Stimulated activated CD4-positive, alpha-beta T cell treated with anti-CD3 and anti-CD28 coated beads, TNF-alpha, amount 100 ng/mL, for 48 hours (primary cell): ENCODE measurements at regions not wholly inside any gene's neighbourhood (a gene's known extent, or its start where the extent isn't known, plus 50 kb on each side); places are given as distances from the start of the nearest gene placed in this dataset.
A peak's percentile ranks its signal among the peaks of the same experiment; 100 is the strongest.
"Not testable (repeated sequence)": the region's sequence is repeated elsewhere in the genome, so short reads cannot be mapped to it uniquely, and the experiment has no call there.

Experiments
- DNase-seq, 3 donors: peaks; one replicate each; pipeline ENCODE4 v3.0.0-alpha.2; 2020; ENCODE audit warnings: low read depth in 3 of 3

DNA sequence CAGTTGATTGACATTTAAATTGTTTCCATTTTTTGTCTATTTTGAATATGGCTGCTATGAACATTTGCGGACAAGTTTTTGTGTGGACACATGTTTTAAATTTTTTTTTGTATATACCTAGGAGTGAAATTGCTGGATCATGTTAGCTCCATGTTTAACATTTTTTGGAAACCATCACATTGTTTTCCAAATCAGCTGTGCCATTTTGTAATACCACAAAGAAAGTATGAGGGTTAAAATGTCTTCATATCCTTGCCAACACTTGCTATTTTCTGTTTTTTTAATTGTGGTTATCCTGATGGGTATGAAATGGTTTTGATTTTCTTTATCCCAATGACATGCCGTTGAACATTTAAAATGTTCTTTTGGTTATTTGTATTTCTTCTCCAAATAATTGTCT lies 52.1 kb downstream of the CARTPT start:
- no peak for DNase-seq

DNA sequence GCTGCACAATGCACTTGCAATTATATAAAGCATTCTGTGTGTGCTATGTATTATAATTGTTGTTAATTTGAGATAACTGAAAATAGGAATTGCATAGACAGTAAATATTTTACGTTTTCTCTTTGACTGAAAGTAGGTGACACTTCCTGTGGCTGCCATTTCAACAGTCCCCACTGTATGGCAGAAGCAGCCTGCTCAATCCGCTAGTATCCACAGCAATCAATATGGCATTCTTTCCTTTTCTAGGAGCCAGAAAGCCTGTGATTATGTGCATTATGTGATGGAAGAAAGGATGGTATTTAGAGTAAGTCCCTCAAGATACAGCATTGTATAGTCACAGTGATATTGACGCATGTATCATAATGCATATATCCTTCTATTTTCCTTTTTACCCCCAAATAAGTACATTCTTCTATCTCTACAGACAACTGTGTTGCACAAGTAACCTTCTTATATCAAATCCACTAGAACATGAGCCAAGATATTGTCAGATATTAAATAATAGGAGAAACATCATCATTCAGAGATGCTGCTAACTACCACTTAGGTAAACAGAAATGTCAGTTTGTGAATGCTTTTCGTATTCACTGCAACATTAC lies 59.7 kb downstream of the CARTPT start:
- no peak for DNase-seq

DNA sequence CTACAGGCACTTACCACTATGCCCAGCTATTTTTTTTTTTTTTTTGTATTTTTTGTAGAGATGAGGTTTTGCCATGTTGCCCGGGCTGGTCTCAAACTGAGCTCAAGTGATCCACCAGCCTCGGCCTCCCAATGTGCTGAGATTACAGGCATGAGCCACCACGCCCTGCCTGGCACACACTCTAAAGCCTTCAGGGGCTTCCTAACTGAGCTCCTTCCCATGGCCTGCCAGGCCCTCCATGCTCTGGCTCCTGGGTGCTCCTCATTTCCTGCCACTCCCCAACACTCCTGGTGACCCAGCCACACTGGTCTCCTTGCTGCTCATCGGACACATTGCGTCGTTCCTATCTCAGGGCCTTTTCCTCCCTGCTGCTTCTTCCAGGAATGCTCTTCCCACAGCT lies 61.5 kb downstream of the CARTPT start:
- DNase-seq = no peak

DNA sequence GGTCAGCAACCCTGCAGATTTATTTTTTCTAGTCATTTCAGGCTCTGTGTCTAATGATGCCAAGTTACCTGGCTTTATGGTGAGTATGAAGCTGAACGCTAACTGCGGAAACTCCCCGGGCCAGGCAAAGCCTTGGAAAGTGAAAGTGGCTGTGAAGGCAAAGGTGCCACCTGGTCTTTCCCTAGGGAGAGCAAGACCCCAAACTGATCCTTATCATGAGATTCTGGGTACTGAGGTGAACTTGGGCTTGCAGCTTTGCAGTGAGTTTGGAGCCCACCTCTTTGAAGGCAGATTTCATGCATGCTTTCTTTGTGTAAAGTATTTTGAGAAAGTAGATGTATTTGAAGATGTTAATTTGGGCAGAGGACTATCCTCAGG lies 63.3 kb downstream of the CARTPT start:
- no peak for DNase-seq

DNA sequence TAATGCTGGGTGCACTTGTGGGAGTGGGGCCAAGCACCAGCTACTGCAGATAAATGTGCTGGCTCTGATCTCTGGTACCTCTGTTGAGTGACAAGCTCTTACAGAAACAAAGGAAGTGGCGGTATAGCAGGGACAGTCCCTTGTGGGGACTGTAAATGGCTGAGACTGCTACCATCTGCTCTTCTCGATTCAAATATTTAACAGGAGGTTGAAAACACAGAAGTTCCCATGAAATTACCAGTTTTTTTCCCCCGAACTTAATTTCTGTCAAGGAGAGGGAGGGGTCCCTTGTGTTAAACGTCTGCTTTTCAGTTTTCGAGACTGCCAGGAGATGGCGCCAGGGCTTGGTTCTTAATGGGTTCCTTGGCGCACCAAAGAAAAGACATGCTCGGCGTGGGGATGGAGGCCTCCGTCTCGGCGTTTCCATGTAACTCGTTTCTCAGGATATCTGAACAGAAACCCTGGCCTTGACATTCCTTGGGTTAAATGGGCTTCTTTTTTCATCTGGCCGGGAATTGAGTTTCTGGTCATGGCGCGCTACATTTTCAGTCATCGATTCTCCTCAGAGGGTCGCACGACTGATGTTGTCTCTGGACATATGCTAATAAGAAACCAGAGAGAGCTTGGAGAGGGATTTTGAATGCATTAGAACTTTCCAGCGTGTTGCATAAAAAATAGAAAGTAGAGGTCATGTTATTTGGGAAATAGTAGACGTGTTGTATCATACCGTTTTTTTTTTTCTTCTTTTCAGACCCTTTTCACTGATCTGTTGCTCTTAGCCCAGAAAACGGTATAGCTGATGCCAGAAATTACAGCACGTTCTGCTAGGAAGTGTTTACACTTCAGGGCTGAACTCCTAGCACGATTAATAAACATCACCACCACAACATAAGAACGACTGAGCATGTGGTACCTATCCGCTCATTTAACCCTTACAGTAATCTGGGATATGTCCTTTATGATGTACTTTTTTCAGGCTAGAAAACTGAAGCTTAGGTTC lies 64.0 kb downstream of the CARTPT start:
- peak; percentile 43 to 59 (median 55) for DNase-seq

DNA sequence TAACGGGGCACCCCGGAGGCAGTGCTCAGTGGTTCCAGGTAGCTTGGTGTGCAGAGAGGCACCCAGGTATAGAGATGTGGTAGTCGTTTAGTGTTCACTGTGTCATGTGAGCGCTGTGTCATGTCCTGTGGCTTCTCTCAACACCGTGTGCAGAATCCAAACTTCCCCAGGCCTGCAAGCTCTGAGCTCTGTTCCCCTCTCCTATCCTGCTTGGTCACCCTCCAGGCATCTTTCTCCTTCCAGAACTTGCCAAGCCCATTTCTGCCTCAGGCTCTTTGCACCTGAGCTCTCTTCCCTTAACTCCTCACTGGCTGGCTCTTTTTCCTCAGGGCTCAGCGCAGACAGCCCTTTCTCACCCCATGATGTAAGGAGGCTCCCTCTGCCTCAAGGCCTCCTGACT lies 64.8 kb downstream of the CARTPT start:
- no peak for DNase-seq

DNA sequence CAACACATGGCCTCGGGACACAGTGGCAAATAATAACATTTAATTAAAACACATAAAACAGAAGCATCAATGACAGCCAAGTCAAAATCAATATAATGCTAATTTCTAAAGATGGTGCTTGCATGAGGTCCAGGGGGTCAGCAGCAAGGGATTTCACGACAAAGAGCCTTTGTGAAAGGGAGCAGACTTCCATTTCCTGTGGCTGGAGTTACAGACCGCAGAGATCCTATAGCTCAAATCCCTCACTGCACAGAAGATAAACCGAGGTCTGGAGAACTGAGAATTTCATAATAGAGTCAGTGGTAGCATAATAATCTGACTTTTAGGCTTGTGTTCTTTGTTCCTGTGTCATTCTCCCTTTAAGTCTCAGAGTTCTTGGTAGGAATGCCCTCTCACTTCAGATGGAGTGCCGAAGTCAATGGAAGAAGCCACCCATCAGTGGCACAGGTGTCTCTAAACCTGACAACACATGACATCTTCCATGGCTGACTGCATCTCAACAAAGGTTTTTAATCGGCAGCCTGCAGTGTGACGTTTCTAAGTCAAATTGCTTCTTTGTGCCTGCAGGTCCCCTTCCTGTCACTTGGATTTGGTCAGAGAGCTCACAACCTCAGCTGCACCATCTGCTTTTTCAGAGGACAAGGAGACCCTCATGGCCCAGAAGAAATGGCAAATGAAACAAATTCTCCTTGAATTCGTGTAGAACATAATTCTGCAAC lies 67.4 kb downstream of the CARTPT start:
- no peak for DNase-seq

DNA sequence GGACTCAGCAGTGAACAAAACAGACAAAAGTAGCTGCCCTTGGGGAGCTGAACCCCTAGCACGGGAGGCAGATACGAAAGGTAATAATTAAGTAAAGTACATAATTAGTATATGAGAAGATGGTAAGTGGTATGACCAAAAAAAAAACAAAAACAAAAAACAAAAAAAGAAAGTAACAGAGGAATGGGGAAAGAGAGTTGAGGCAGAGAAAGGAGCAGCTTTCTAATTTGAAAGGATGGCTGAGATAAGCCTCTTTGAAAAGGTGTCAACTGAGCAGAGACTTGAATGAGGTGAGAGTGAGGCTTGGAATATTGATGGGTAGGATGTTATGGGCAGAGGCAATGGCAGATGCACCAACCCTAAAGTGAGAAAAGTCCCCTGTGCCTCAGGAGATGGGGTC lies 69.7 kb downstream of the CARTPT start:
- DNase-seq = no peak

DNA sequence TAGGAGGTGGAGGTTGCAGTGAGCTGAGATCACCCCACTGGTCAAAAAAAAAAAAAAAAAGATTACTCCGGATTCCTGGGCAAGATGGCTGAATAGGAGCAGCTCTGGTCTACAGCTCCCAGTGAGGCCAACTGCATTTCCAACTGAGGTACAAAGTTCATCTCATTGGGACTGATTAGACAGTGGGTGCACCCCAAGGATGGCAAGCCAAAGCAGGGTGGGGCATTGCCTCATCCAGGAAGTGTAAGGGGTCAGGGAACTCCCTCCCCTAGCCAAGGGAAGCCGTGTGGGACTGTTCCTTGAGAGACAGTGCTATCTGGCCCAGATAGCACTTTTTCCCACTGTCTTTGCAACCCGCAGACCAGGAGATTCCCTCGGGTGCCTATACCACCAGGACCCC lies 70.7 kb downstream of the CARTPT start:
- no peak for DNase-seq

DNA sequence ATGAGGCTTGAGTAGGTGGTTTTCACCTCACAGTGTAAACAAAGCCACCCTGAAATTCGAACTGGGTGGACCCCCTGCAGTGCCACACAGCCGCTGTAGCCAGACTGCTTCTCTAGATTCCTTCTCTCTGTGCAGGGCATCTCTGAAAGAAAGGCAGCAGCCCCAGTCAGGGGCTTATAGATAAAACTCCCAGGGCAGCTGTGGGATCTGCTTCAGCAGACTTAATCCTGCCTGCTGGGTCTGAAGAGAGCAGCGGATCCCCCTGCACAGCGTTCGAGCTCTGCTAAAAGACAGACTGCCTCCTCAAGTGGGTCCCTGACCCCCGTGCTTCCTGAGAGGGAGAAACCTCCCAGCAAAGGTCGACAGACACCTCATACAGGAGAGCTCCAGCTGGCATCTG lies 71.4 kb downstream of the CARTPT start:
- DNase-seq = no peak

DNA sequence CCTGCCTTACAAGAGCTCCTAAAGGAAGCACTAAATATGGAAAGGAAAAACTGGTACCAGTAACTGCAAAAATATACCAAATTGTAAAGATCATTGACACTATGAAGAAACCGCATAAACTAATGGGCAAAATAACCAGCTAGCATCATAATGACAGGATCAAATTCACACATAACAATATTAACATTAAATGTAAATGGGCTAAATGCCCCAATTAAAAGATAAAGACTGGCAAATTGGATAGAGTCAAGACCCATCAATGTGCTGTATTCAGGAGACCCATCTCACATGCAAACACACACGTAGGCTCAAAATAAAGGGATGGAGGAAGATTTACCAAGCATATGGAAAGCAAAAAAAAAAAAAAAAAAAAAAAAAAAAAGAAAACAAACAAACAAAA lies 73.0 kb downstream of the CARTPT start:
- not testable (repeated sequence) for DNase-seq

DNA sequence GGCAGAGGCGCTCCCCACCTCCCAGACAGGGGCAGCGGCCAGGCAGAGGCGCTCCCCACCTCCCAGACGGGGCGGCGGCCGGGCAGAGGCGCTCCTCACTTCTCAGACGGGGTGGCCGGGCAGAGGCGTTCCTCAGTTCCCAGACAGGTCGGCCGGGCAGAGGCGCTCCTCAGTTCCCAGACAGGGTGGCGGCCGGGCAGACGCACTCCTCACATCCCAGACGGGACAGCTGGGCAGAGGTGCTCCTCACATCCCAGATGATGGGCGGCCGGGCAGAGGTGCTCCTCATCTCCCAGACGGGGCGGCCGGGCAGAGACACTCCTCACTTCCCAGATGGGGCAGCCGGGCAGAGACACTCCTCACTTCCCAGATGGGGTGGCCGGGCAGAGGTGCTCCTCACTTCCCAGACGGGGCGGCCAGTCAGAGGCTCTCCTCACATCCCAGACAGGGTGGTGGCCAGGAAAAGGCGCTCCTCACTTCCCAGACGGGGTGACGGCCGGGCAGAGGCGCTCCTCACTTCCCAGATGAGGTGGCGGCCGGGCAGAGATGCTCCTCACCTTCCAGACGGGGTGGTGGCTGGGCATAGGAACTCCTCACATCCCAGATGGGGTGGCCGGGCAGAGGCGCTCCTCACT lies 75.1 kb downstream of the CARTPT start:
- DNase-seq = no peak

DNA sequence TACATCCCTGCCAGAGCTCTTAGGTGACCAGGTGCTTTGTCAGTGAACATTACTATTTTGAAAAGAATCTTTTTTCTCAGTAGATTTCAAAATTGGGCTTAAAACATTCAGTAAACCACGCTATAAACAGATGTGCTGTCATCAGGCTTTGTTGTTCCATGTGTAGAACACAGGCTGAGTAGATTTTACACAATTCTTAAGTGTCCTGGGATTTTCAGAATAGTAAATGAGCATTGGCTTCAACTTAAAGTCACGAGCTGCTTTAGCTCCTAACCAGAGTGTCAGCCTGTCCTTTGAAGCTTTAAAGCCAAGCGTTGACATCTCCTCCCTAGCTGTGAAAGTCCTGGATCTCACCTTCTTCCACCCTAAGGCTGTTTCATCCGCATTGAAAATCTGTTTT lies 83.6 kb downstream of the CARTPT start:
- DNase-seq = no peak

DNA sequence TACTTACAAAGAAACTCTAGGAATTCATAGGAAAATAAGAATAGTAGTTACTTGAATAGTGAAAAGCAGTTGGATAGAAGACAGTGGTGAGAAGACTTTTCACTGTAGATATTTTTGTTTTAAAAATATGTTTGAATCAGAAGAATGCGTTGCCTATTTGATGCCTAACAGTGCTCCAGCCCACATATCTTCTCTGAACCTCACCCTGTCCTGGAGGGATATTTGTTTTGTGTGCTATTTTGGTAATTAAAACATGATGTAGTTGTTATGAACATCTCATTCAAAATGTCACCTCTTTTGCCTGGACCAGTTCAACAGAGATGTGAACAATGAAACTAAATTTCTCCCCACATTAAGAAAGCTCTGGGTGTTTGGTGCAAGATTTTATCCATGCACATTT lies 87.6 kb downstream of the CARTPT start:
- no peak for DNase-seq

DNA sequence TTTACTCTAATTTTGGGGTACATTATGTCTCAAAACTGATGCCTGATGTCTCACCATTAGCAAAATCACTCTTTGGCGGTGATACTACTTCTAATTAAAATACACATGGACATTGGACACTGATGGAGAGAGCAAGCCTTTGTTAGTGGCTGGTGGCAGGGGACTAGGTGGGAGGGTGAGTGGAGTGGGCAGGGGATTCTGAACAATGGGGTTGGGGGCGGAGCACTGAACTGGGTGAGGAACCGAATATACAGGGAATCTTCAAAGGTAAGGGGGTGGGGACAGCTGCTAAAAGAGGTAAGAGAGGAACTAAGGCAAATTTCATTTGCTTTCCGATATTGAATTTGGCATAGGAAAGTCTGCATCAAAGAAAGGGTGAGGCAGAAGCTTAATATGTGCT lies 88.8 kb downstream of the CARTPT start:
- DNase-seq = no peak

DNA sequence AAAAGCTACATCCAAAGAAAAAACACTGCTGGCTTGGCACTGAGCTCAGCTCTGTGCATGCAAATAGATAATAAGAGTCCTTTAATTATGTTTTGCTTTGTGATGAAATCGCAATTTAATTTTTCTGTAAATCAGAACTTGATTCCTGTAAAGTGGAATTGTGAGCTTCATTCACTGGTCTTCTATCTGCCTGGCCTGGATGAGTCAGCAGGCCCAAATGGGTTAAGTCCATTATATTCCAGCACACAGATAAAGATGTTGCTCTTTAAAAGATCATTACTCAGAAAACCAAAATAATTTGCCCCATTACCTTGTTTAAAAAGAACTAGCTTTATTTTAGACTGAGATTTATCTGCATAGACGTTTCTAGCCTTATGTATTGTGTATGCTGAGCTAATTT lies 90.4 kb downstream of the CARTPT start:
- no peak for DNase-seq

DNA sequence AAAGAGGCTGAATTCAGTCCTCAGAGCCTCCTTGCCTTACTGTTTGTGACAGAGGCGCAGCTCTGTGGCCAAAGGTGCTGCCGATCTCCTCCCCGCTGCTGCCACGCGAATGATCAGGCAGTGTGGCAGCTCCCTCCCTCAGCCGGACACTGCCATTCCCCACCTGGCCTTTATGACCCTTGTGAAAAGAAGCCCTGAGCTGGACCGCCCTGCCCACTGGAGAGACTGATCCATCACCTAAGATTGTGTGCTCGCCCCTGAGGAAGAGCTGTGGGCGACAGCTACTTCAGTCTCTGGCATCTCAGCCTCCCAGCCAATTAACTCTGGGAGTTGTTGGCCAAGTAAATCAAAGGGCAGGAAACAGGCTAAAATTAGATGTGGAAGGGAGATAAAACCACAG lies 90.9 kb downstream of the CARTPT start:
- no peak for DNase-seq

DNA sequence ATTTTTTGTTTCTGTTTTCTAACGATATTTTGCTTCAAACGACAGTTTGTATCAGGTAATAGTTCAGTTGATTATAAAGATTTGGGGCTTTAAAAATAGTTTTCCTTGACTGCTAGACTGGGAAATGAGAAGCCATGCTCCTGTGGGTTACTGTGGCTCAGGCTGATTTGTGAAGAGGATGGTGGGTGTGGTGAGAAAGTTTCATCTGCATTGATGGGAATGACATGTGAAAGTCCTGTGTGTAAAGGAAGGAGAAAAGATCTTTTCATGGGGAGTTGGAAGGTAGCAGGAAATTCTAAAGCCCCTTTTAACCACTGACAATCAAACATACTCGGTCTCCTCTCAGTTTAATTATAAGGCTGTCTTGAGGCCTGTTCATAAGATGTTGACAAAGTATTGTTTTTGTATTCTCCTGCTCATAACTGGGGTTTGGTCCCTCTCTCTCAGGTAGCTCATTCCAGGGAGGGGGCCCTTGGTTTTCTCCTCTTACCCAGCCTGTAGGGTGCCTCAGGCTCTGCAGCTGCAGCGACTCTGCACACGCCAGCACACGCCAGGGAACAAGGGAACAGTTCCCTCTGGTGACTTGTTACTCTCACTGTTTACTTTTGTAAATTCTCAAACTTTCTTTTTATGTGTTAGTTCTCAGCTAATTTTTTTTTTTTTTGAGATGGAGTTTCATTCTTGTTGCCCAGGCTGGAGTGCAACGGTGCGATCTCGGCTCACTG lies 91.6 kb downstream of the CARTPT start:
- no peak for DNase-seq

DNA sequence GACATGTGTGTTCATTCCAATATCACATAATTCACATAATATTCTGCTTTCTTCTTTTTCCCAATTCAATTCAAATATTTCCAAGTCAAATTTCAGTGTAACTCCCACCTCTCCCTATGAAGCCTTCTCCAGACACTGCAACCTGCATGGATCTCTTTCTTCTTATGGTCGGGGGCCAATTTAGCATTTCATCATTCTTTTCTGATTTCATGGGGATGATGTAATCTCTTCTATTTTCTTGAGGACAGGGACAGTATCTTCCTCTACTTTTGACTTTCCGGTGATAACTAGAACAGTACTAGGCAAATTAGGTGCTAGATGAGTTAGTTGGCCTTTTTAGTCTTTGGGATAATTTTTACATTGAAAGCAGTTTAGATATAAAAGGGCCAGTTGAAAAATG lies 92.7 kb downstream of the CARTPT start:
- DNase-seq = no peak

DNA sequence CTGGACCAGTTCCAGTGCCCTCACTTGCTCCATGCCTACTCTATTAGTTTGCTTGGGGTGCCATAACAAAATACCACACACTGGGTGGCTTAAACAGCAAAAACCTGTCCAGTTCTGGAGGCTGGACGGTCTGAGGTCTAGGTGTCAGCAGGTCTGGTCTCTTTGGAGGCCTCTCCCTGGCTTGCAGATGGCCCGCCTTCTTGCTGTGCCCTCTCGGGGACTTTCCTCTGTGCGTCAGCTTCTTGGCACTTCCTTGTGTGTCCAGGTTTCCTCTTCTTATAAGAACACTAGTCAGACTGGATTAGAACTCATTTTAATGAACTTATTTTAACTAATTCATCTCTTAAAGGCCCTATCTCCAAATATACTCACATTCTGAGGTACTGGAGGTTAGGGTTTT lies 97.2 kb downstream of the CARTPT start:
- no peak for DNase-seq

DNA sequence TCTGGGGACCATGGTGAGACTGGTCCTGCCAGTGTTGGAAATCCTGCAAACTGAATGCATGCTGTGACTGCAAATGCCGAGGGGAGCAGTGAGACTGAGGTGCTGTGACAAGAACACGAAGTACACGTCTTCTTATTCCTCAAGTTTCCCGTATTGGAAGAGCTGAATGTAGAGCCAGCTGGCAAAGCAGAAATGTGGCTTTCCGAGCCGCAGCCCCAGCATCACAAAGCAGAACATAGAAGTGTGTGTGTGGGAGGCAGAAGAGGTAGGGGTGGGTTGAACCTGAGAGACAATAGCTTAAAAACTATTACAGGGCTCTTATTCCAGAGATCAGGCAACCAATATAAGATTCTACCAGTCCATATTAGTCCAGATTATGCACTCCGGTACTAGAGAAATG lies 98.8 kb downstream of the CARTPT start:
- no peak for DNase-seq

DNA sequence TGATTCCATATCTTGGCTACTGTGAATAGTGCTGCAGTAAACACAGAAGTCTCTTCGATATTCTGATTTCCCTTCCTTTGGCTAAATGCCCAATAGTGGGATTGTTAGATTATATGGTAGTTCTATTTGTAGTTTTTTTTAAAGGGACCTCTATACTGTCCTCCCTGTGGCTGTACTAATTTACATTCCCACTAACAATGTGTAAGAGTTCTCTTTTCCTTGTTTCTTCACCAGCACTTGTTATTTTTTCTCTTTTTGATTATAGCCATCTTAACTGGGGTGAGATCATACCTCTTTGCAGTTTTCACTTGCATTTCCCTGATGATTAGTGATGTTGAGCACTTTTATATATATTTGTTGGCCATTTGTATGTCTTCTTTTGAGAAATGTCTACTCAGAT lies 102.0 kb downstream of the CARTPT start:
- DNase-seq = no peak
